ENCODE measurements at regions not wholly inside any gene's neighbourhood (a gene's known extent, or its start where the extent isn't known, plus 50 kb on each side); places are given as distances from the start of the nearest gene placed in this dataset.

GRCh38 chr2:175432021-175432420, 250.5 kb upstream of the ATP5MC3 start:
- TF ChIP-seq, protein P1, sequence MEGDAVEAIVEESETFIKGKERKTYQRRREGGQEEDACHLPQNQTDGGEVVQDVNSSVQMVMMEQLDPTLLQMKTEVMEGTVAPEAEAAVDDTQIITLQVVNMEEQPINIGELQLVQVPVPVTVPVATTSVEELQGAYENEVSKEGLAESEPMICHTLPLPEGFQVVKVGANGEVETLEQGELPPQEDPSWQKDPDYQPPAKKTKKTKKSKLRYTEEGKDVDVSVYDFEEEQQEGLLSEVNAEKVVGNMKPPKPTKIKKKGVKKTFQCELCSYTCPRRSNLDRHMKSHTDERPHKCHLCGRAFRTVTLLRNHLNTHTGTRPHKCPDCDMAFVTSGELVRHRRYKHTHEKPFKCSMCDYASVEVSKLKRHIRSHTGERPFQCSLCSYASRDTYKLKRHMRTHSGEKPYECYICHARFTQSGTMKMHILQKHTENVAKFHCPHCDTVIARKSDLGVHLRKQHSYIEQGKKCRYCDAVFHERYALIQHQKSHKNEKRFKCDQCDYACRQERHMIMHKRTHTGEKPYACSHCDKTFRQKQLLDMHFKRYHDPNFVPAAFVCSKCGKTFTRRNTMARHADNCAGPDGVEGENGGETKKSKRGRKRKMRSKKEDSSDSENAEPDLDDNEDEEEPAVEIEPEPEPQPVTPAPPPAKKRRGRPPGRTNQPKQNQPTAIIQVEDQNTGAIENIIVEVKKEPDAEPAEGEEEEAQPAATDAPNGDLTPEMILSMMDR (IDR thresholded peaks at IDR 0.05): no peak
- no peak for TF ChIP-seq POLR2AphosphoS5 (IDR thresholded peaks at IDR 0.05)
